Right lobe of liver (tissue), 6 donors: ENCODE measurements at regions not wholly inside any gene's neighbourhood (a gene's known extent, or its start where the extent isn't known, plus 50 kb on each side); places are given as distances from the start of the nearest gene placed in this dataset.

ENCODE experiments used
- ATAC-seq, 4 donors: fragments of 200-7000 bp; cut with Tn5 transposase; one replicate each; pipeline ENCODE4 v1.9.1; 2020; ENCODE audit warnings: mild to moderate bottlenecking in 4 of 4, moderate library complexity in 4 of 4
- DNase-seq, 3 donors: peaks; one replicate each; pipeline ENCODE4 v3.0.0-alpha.2; 2020
- H3K27ac ChIP-seq, 3 donors: fragments of 200-600 bp; one replicate each; pipeline ENCODE4 v1.8.0; 2022
- H3K27me3 ChIP-seq, 2 donors: fragments of 200-600 bp; one replicate each; pipeline ENCODE4 v1.8.0; 2022
- H3K36me3 ChIP-seq, 4 donors: fragments of 200-600 bp; sonication (generic) in 1 of 4; one replicate each; pipeline versions ENCODE4 v1.5.1 to v1.8.0; 2017 to 2022; ENCODE audit warnings: control low read depth in 1 of 4
- H3K4me1 ChIP-seq, 4 donors: fragments of 200-600 bp; sonication (generic) in 1 of 4; one replicate each; pipeline versions ENCODE4 v1.5.1 to v1.8.0; 2017 to 2022; ENCODE audit warnings: control low read depth in 1 of 4
- H3K4me3 ChIP-seq, 3 donors: fragments of 200-600 bp; one replicate each; pipeline ENCODE4 v1.8.0; 2022
- H3K9me3 ChIP-seq, 4 donors: fragments of 200-600 bp; sonication (generic) in 1 of 4; one replicate each; pipeline versions ENCODE4 v1.5.1 to v1.8.0; 2017 to 2022; ENCODE audit warnings: control low read depth in 1 of 4
- CTCF ChIP-seq, 4 donors: fragments of 200-600 bp in 3 of 4; fragments of 450-650 bp in 1 of 4; IDR thresholded peaks; one replicate each; pipeline versions ENCODE4 v1.5.1 to v1.8.0; 2016 to 2022; ENCODE audit warnings: antibody characterized with exemption in 4 of 4, mild to moderate bottlenecking in 2 of 4
- POLR2A ChIP-seq: fragments of 450-650 bp; IDR thresholded peaks from one replicate; pipeline ENCODE4 v1.6.1; 2017; ENCODE audit warnings: antibody characterized with exemption, mild to moderate bottlenecking
- WGBS: methylation state at CpG from one replicate; pipeline ENCODE4 v1.1.6; 2018; ENCODE audit warnings: low coverage, low lambda C conversion rate; ENCODE audit not compliant: insufficient coverage; ENCODE audit errors: missing lambda C conversion rate; 5-methylcytosine and 5-hydroxymethylcytosine counted together
- intact Hi-C, 2 donors: fragments of 100-400 bp; cut with DNase I; formaldehyde crosslinking; loops; one replicate each; pipeline versions ENCODE4 v1.11.2 to v1.14.1; 2022
- donor health status: DM: no; HTN: yes; CAD: no.
- donor health status: DM: no; HTN: no; CAD: no.
- donor health status: DM: no; HTN: no; CAD: no.
- donor health status: DM: no; HTN: yes; CAD: no.
- donor health status: DM: no; HTN: yes; CAD: no.

GRCh38 chrX:131724292-131724691 lies 180.4 kb downstream of the OR13H1 start:
- no peak for TF ChIP-seq CTCF (IDR thresholded peaks at IDR 0.05)
- peaks cover 0 to 7% (median 0%) of the 10 kb centered on the region in 4 donors for H3K4me1 ChIP-seq
- no peaks in the 10 kb centered on the region for H3K9me3 ChIP-seq
- no peak for ATAC-seq
- no peaks in the 10 kb centered on the region for H3K36me3 ChIP-seq
- H3K27me3 ChIP-seq, result peaks cover 0 to 6% of the 10 kb centered on the region in 2 donors
- H3K27ac ChIP-seq, result no peak overlapping the region
- intact Hi-C loops, result no loop called here
- no peak overlapping the region for H3K4me3 ChIP-seq
- WGBS, result 50% methylated on average over 2 of the region's 2 CpGs
- DNase-seq, result no peak

GRCh38 chrX:131725001-131725654 lies 181.3 kb downstream of the OR13H1 start:
- DNase-seq (no peak), ATAC-seq (no peak)
- Histone ChIP-seq H3K4me1 (peaks cover 0 to 7% (median 0%) of the 10 kb centered on the region in 4 donors), H3K27ac (no peak overlapping the region), H3K4me3 (no peak overlapping the region), H3K9me3 (no peaks in the 10 kb centered on the region), H3K36me3 (no peaks in the 10 kb centered on the region), H3K27me3 (peaks cover 0 to 6% of the 10 kb centered on the region in 2 donors)
- WGBS, result 59% methylated on average over 7 of the region's 7 CpGs
- intact Hi-C loops, result no loop called here
- TF ChIP-seq CTCF (IDR thresholded peaks at IDR 0.05) (no peak), POLR2A (no peak)

GRCh38 chrX:131727778-131728177 lies 183.9 kb downstream of the OR13H1 start:
- ATAC-seq, result no peak
- Histone ChIP-seq H3K36me3 (no peaks in the 10 kb centered on the region), H3K4me3 (peak overlapping the region; percentile 37 to 54 (median 54)), H3K27ac (no peak overlapping the region), H3K4me1 (peaks cover 0 to 7% (median 0%) of the 10 kb centered on the region in 4 donors), H3K27me3 (peaks cover 0 to 6% of the 10 kb centered on the region in 2 donors), H3K9me3 (no peaks in the 10 kb centered on the region)
- TF ChIP-seq CTCF (IDR thresholded peaks at IDR 0.05) (no peak), POLR2A (no peak)
- intact Hi-C loops, result no loop called here
- 47% methylated on average over 8 of the region's 9 CpGs for WGBS
- DNase-seq, result no peak

GRCh38 chrX:131728295-131729145 lies 184.6 kb downstream of the OR13H1 start:
- H3K4me3 ChIP-seq, result peak overlapping the region; percentile 37 to 54 (median 54)
- no peak for TF ChIP-seq POLR2A
- TF ChIP-seq CTCF (IDR thresholded peaks at IDR 0.05), result peak; percentile 43 to 74 (median 52)
- peak overlapping the region; percentile 73 to 82 (median 81) for H3K27ac ChIP-seq
- WGBS, result 35% methylated on average over 14 of the region's 19 CpGs
- H3K27me3 ChIP-seq, result peaks cover 0 to 3% of the 10 kb centered on the region in 2 donors
- no peaks in the 10 kb centered on the region for H3K9me3 ChIP-seq
- peak in 2 of 3 donors; percentile 46 to 64 for DNase-seq
- peak in 3 of 4 donors; percentile 84 to 88 (median 85) for ATAC-seq
- peaks cover 0 to 7% (median 0%) of the 10 kb centered on the region in 4 donors for H3K4me1 ChIP-seq
- no peaks in the 10 kb centered on the region for H3K36me3 ChIP-seq
- intact Hi-C loops, result no loop called here
